Stomach (tissue), 8 donors: ENCODE measurements at regions not wholly inside any gene's neighbourhood (a gene's known extent, or its start where the extent isn't known, plus 50 kb on each side); places are given as distances from the start of the nearest gene placed in this dataset.

Source experiments
- DNase-seq, 2 donors: peaks; one replicate each; pipeline versions ENCODE4 v3.0.0 to v3.0.0-alpha.2; 2013 to 2019
- H3K27ac ChIP-seq, 5 donors: fragments of 200-600 bp in 4 of 5; sonication (generic) in 4 of 5; one replicate each; pipeline ENCODE4 v1.5.1; 2013 to 2019; ENCODE audit warnings: mild to moderate bottlenecking in 1 of 5, moderate library complexity in 1 of 5
- H3K27me3 ChIP-seq, 3 donors: fragments of 200-600 bp; sonication (generic); one replicate each; pipeline ENCODE4 v1.5.1; 2017 to 2019; ENCODE audit warnings: mixed run types in 1 of 3
- H3K36me3 ChIP-seq, 4 donors: fragments of 200-600 bp; sonication (generic); 1 replicate in 3 of 4; 2 replicates in 1 of 4; pipeline ENCODE4 v1.5.1; 2016 to 2019
- H3K4me1 ChIP-seq, 4 donors: fragments of 200-600 bp; sonication (generic); one replicate each; pipeline ENCODE4 v1.5.1; 2016 to 2019
- H3K4me3 ChIP-seq, 4 donors: fragments of 200-600 bp; sonication (generic) in 3 of 4; one replicate each; pipeline ENCODE4 v1.5.1; 2016 to 2019; ENCODE audit warnings: mild to moderate bottlenecking in 1 of 4
- H3K9me3 ChIP-seq, 4 donors: fragments of 200-600 bp; sonication (generic); one replicate each; pipeline ENCODE4 v1.5.1; 2016 to 2019
- EP300 ChIP-seq: sonication (generic); formaldehyde crosslinking; IDR thresholded peaks from one replicate; pipeline ENCODE4 v1.6.1; 2017; ENCODE audit warnings: antibody characterized with exemption
- POLR2A ChIP-seq, 4 donors: fragments of 450-650 bp; IDR thresholded peaks; one replicate each; pipeline ENCODE4 v1.6.1; 2016; ENCODE audit warnings: antibody characterized with exemption in 4 of 4, control low read depth in 2 of 4, mild to moderate bottlenecking in 1 of 4, moderate library complexity in 1 of 4
- POLR2AphosphoS5 ChIP-seq, 3 donors: sonication (generic); formaldehyde crosslinking; IDR thresholded peaks; one replicate each; pipeline ENCODE4 v1.6.1; 2016; ENCODE audit warnings: antibody characterized with exemption in 3 of 3
- WGBS, 5 donors: extraction: QIAGEN DNeasy Blood & Tissue Kit in 3 of 5; methylation state at CpG; one replicate each; pipeline versions ENCODE4 v1.1.5 to v1.1.7; 2013 to 2018; 5-methylcytosine and 5-hydroxymethylcytosine counted together
- intact Hi-C: fragments of 100-400 bp; cut with DNase I; formaldehyde crosslinking; loops from one replicate; pipeline ENCODE4 v1.15.1; 2023; ENCODE audit warnings: low total_unique reads
- TF ChIP-seq, protein P1 (sequence below), 7 experiments: fragments of 450-650 bp in 4 of 7; fragments of 200-600 bp in 3 of 7; sonication (generic) in 3 of 7; IDR thresholded peaks; one replicate each; pipeline ENCODE4 v1.5.1; 2016 to 2019; ENCODE audit warnings: antibody characterized with exemption in 7 of 7, control low read depth in 2 of 7, mild to moderate bottlenecking in 1 of 7
- donor health status: healthy with polysubstance abuse.
- donor health status: Bipolar disorder and iron deficiency.
- donor health status: healthy.

GRCh38 chr1:112788561-112788960, 73.4 kb upstream of the PPM1J start:
- intact Hi-C loops = no loop called here
- peaks cover 0 to 4% (median 0%) of the 10 kb centered on the region in 4 donors for H3K9me3 ChIP-seq
- no peak overlapping the region for H3K27ac ChIP-seq
- no peak for DNase-seq
- H3K4me1 ChIP-seq = no peaks in the 10 kb centered on the region
- peaks cover 0 to 7% (median 0%) of the 10 kb centered on the region in 3 donors for H3K27me3 ChIP-seq
- no peaks in the 10 kb centered on the region for H3K36me3 ChIP-seq
- no peak overlapping the region for H3K4me3 ChIP-seq
- TF ChIP-seq POLR2AphosphoS5 (IDR thresholded peaks at IDR 0.05) (no peak), POLR2A (IDR thresholded peaks at IDR 0.05) (no peak), EP300 (no peak)
- TF ChIP-seq, protein P1, sequence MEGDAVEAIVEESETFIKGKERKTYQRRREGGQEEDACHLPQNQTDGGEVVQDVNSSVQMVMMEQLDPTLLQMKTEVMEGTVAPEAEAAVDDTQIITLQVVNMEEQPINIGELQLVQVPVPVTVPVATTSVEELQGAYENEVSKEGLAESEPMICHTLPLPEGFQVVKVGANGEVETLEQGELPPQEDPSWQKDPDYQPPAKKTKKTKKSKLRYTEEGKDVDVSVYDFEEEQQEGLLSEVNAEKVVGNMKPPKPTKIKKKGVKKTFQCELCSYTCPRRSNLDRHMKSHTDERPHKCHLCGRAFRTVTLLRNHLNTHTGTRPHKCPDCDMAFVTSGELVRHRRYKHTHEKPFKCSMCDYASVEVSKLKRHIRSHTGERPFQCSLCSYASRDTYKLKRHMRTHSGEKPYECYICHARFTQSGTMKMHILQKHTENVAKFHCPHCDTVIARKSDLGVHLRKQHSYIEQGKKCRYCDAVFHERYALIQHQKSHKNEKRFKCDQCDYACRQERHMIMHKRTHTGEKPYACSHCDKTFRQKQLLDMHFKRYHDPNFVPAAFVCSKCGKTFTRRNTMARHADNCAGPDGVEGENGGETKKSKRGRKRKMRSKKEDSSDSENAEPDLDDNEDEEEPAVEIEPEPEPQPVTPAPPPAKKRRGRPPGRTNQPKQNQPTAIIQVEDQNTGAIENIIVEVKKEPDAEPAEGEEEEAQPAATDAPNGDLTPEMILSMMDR (IDR thresholded peaks at IDR 0.05) = no peak

GRCh38 chr1:112788054-112788453, 72.9 kb upstream of the PPM1J start:
- H3K36me3 ChIP-seq = no peaks in the 10 kb centered on the region

GRCh38 chr1:112783059-112783458, 67.9 kb upstream of the PPM1J start:
- H3K27ac ChIP-seq = no peak overlapping the region
- H3K36me3 ChIP-seq = no peaks in the 10 kb centered on the region
- DNase-seq = no peak
- no peaks in the 10 kb centered on the region for H3K4me1 ChIP-seq
- peaks cover 0 to 7% (median 0%) of the 10 kb centered on the region in 3 donors for H3K27me3 ChIP-seq
- intact Hi-C loops = no loop called here
- no peak overlapping the region for H3K4me3 ChIP-seq
- peaks cover 0 to 4% (median 0%) of the 10 kb centered on the region in 4 donors for H3K9me3 ChIP-seq
- TF ChIP-seq POLR2A (IDR thresholded peaks at IDR 0.05) (no peak), POLR2AphosphoS5 (IDR thresholded peaks at IDR 0.05) (no peak), EP300 (no peak)
- TF ChIP-seq, protein P1 (IDR thresholded peaks at IDR 0.05) = no peak

More at GRCh38 chr1:112788054-112788453, 72.9 kb upstream of the PPM1J start:
- Histone ChIP-seq H3K27ac (no peak overlapping the region), H3K4me3 (no peak overlapping the region), H3K9me3 (peaks cover 0 to 4% (median 0%) of the 10 kb centered on the region in 4 donors), H3K4me1 (no peaks in the 10 kb centered on the region), H3K27me3 (peaks cover 0 to 7% (median 0%) of the 10 kb centered on the region in 3 donors)
- no peak for DNase-seq
- intact Hi-C loops = no loop called here
- WGBS, 5 donors = 80 to 92% (median 83%) methylated on average over 2 of the region's 2 CpGs
- TF ChIP-seq, protein P1 (IDR thresholded peaks at IDR 0.05) = no peak
- TF ChIP-seq POLR2A (IDR thresholded peaks at IDR 0.05) = no peak
- no peak for TF ChIP-seq EP300

DNA sequence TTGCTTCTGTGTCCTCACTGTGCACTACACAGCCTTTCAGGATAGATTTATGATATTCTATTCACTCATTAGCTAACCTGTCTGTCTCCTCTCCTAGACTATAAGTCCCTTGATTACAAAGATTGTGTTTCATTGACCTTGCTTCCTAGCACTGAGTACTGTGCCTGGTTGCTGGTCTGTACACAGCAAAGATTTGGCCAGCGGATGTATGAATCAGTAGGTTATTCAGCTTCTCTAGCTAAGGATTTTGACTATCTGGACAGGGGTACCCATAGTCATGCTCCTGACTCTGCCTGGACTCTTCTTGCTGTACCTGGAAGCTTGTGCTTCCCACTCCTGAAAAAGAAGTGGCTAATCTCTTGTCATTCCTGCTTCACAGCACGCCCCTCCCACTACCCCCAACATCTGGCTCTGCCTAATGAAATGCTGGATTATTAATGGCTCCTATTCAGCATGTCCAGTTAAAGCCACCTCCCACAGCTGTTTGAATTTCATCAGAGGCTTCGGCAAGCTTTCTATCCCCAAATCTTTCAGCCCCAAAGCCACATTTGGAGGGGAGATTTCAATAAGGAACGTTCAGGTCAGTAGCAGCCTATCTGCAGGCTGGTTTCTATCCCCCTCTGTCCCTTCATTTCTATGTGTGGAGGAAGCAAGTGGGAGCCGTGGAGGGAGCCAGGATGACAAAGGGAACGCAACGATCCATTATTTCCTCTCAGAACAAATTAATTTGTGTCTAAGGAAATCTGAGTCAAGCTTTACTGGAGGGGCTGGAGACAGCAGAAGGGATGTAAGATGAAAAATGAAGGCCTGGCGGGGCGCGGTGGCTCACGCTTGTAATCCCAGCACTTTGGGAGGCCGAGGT, 64.8 kb upstream of the PPM1J start:
- Histone ChIP-seq H3K36me3 (no peaks in the 10 kb centered on the region), H3K4me3 (no peak overlapping the region), H3K4me1 (no peaks in the 10 kb centered on the region), H3K27ac (no peak overlapping the region), H3K9me3 (no peaks in the 10 kb centered on the region), H3K27me3 (no peaks in the 10 kb centered on the region)
- WGBS, 5 donors = 67 to 75% (median 71%) methylated on average over 12 of the region's 12 CpGs
- TF ChIP-seq POLR2AphosphoS5 (IDR thresholded peaks at IDR 0.05) (no peak), EP300 (no peak), POLR2A (IDR thresholded peaks at IDR 0.05) (no peak)
- TF ChIP-seq, protein P1 (IDR thresholded peaks at IDR 0.05) = no peak
- intact Hi-C loops = no loop called here
- DNase-seq = no peak
